ENCODE measurements at regions not wholly inside any gene's neighbourhood (a gene's known extent, or its start where the extent isn't known, plus 50 kb on each side); places are given as distances from the start of the nearest gene placed in this dataset.

DNA sequence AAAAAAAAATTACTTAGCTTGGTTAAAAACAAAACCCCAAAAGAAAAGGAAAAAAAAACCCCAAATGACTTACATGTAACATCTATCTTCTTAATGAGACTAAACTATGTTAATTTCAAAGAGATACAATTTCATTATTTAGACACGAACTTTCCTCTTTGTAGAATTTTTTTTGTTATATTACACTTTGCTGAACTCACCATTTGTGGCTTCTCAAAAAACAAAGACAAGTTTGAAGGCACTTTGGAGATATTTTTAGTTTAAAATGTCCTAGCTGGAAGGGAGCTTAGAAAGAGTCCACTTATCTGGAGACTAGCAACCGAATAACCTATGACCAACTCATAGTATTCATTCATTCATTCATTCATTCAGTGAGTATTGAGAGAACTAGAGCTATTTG is 301.7 kb upstream of the ROPN1 start:
- Mint-ChIP-seq H3K4me1 (ENCODE audit: unreplicated experiment) (peaks cover 39% of the 10 kb centered on the region), H3K36me3 (peaks cover 7% of the 10 kb centered on the region)
- DNase-seq (ENCODE audit: extremely low spot score, unreplicated experiment): no peak

DNA sequence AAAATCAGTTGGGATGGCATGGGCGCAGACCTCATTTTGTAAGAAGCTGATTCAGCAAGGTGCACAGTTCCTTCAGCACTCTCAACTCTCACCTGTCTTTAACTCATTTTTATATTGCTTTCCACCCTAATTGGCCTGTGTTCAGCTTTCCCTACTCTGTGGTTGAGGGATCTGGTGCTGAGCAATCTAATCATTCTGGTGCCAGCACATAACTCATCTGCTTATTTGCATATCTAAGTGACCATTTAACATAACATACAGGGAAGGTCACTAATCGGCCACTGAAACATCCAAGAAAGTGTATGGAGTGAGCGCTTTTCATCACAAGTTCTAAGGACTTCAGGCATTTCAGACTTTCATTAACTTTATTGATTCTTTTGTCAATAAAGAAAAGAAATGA is 303.4 kb upstream of the ROPN1 start:
- Mint-ChIP-seq H3K27ac (no peak overlapping the region), H3K4me3 (no peak overlapping the region), H3K36me3 (peaks cover 6% of the 10 kb centered on the region), H3K9me3 (no peaks in the 10 kb centered on the region), H3K4me1 (ENCODE audit: unreplicated experiment) (peaks cover 38% of the 10 kb centered on the region), H3K27me3 (peaks cover 15% of the 10 kb centered on the region)
- TF ChIP-seq, protein P1, sequence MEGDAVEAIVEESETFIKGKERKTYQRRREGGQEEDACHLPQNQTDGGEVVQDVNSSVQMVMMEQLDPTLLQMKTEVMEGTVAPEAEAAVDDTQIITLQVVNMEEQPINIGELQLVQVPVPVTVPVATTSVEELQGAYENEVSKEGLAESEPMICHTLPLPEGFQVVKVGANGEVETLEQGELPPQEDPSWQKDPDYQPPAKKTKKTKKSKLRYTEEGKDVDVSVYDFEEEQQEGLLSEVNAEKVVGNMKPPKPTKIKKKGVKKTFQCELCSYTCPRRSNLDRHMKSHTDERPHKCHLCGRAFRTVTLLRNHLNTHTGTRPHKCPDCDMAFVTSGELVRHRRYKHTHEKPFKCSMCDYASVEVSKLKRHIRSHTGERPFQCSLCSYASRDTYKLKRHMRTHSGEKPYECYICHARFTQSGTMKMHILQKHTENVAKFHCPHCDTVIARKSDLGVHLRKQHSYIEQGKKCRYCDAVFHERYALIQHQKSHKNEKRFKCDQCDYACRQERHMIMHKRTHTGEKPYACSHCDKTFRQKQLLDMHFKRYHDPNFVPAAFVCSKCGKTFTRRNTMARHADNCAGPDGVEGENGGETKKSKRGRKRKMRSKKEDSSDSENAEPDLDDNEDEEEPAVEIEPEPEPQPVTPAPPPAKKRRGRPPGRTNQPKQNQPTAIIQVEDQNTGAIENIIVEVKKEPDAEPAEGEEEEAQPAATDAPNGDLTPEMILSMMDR (conservative IDR thresholded peaks at IDR 0.05): no peak
- no peak for DNase-seq (ENCODE audit: extremely low spot score, unreplicated experiment)

More for the DNA sequence above, 301.7 kb upstream of the ROPN1 start:
- Mint-ChIP-seq H3K4me3 (no peak overlapping the region), H3K27me3 (peaks cover 15% of the 10 kb centered on the region), H3K27ac (no peak overlapping the region), H3K9me3 (no peaks in the 10 kb centered on the region)
- TF ChIP-seq, protein P1 (conservative IDR thresholded peaks at IDR 0.05): no peak

DNA sequence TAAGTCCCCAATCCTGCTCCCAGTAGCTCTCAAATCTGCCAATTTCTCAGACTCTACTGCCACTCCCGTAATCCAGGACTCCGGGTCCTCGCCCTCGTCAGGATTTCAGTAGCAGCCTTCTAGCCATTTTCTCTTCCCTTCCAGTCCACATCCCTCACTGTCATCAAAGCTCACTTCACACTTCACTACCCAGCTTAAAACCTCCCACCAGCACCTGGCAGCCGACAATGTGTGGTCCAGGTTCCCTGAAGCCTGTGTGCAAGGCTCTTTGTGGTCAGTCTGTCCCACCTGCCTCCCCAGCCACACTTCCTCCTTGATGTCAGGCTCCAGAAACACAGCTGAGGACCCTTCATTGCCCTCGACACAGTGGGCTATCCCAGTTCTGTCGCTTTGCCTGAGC is 304.5 kb upstream of the ROPN1 start:
- DNase-seq (ENCODE audit: extremely low spot score, unreplicated experiment): no peak
- Mint-ChIP-seq H3K36me3 (peaks cover 6% of the 10 kb centered on the region), H3K9me3 (no peaks in the 10 kb centered on the region), H3K4me3 (no peak overlapping the region), H3K27me3 (peaks cover 15% of the 10 kb centered on the region), H3K27ac (no peak overlapping the region), H3K4me1 (ENCODE audit: unreplicated experiment) (peaks cover 39% of the 10 kb centered on the region)
- TF ChIP-seq, protein P1 (conservative IDR thresholded peaks at IDR 0.05): no peak

DNA sequence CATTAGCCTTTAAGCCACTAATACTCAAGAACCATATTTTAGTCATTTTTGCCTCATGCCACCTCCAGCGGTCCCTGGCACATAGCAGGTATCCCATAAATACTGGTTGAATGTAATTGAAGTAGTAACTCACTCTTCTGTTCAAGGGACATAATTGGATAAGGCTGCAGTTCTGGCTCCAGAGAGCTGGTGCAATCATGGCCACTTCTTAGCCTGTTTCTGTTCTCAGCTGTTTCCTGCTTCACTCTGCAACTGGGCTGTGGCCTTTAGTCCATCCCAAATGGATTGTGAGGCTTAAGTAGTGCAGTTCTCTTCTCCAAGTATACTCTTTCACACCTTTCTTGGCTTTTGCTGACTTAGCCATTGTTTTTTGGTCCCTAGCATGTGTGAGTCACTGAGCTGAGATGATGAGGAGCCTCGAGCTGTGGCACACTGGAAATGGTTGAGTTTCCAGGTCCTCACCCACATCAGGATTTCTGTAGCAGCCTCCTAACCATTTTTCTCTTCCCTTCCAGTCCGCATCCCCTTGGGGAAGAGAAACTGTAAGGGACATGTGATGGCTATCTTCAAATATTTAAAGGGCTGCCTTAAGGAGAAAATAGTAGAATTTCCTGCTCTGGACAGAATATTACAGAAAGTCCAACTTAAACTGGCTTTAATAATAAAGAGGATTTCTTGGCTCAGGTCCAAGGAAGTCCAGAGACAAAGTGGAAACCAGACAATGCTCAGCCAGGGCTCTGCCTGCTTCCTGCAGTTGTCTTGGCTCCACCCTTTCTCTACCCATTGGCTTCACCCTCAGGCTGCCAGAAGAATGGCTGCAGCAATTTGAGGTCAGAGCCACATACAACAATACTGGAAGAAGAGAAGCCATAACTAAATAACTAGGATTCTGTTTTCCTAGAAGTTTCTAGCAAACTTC is 305.4 kb upstream of the ROPN1 start:
- no peak overlapping the region for H3K4me3 Mint-ChIP-seq
- peaks cover 34% of the 10 kb centered on the region for H3K4me1 Mint-ChIP-seq (ENCODE audit: unreplicated experiment)
- TF ChIP-seq, protein P1 (conservative IDR thresholded peaks at IDR 0.05): no peak
- H3K27me3 Mint-ChIP-seq: peaks cover 13% of the 10 kb centered on the region
- DNase-seq (ENCODE audit: extremely low spot score, unreplicated experiment): no peak
- peaks cover 6% of the 10 kb centered on the region for H3K36me3 Mint-ChIP-seq
- H3K9me3 Mint-ChIP-seq: no peaks in the 10 kb centered on the region
- H3K27ac Mint-ChIP-seq: no peak overlapping the region

DNA sequence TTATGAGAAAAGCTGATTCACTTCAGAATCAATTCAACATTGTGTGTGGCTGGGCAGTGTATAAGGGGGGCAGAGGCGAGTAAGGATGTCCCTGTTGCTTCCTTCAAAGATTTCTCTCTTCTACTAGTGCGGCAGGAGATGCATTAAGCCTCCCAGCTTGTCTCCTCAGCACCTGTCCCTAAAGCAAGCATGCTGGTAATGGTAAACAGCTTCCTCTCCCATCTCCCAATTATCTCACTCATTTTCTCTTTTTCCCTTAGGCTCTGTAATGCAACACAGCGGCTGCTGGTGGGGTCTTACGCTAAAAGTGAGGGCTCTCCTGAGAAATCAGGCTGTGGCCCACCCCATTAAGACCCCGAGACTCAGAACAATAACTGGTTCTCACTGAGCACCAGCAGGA is 306.4 kb upstream of the ROPN1 start:
- Mint-ChIP-seq H3K4me3 (no peak overlapping the region), H3K27me3 (peaks cover 12% of the 10 kb centered on the region), H3K27ac (no peak overlapping the region), H3K9me3 (no peaks in the 10 kb centered on the region), H3K36me3 (peaks cover 6% of the 10 kb centered on the region), H3K4me1 (ENCODE audit: unreplicated experiment) (peaks cover 27% of the 10 kb centered on the region)
- DNase-seq (ENCODE audit: extremely low spot score, unreplicated experiment): no peak
- TF ChIP-seq, protein P1 (conservative IDR thresholded peaks at IDR 0.05): no peak
